Peyer's patch (tissue), 4 donors: ENCODE measurements at regions not wholly inside any gene's neighbourhood (a gene's known extent, or its start where the extent isn't known, plus 50 kb on each side); places are given as distances from the start of the nearest gene placed in this dataset.

Source experiments
- DNase-seq, 3 donors: peaks; one replicate each; pipeline ENCODE4 v3.0.0-alpha.2; 2017 to 2019
- H3K27ac ChIP-seq, 4 donors: fragments of 200-600 bp; sonication (generic); one replicate each; pipeline ENCODE4 v1.5.1; 2016 to 2019
- H3K27me3 ChIP-seq, 2 donors: fragments of 200-600 bp; sonication (generic); one replicate each; pipeline ENCODE4 v1.5.1; 2019
- H3K36me3 ChIP-seq, 3 donors: fragments of 200-600 bp; sonication (generic); one replicate each; pipeline ENCODE4 v1.5.1; 2016 to 2019
- H3K4me1 ChIP-seq, 4 donors: fragments of 200-600 bp; sonication (generic); one replicate each; pipeline ENCODE4 v1.5.1; 2016 to 2019
- H3K4me3 ChIP-seq, 4 donors: fragments of 200-600 bp; sonication (generic); 1 replicate in 3 of 4; 2 replicates in 1 of 4; pipeline ENCODE4 v1.5.1; 2016 to 2019; ENCODE audit warnings: mild to moderate bottlenecking in 1 of 4
- H3K9me3 ChIP-seq, 4 donors: fragments of 200-600 bp; sonication (generic); one replicate each; pipeline ENCODE4 v1.5.1; 2016 to 2019; ENCODE audit warnings: mild to moderate bottlenecking in 1 of 4
- POLR2A ChIP-seq, 2 donors: fragments of 450-650 bp; IDR thresholded peaks; one replicate each; pipeline ENCODE4 v1.5.1; 2017; ENCODE audit warnings: antibody characterized with exemption in 2 of 2, mild to moderate bottlenecking in 2 of 2, moderate library complexity in 2 of 2
- TF ChIP-seq, protein P1 (sequence below), 6 experiments: fragments of 450-650 bp in 4 of 6; fragments of 200-600 bp in 2 of 6; sonication (generic) in 1 of 6; IDR thresholded peaks; one replicate each; pipeline ENCODE4 v1.5.1; 2017 to 2019; ENCODE audit warnings: antibody characterized with exemption in 6 of 6, mild to moderate bottlenecking in 3 of 6, moderate library complexity in 1 of 6

GRCh38 chr15:36313736-36314280 lies 265.6 kb upstream of the CDIN1 start:
- Histone ChIP-seq H3K4me1 (no peaks in the 10 kb centered on the region), H3K9me3 (no peaks in the 10 kb centered on the region), H3K27ac (no peak overlapping the region), H3K4me3 (no peak overlapping the region), H3K27me3 (no peaks in the 10 kb centered on the region), H3K36me3 (no peaks in the 10 kb centered on the region)
- TF ChIP-seq, protein P1, sequence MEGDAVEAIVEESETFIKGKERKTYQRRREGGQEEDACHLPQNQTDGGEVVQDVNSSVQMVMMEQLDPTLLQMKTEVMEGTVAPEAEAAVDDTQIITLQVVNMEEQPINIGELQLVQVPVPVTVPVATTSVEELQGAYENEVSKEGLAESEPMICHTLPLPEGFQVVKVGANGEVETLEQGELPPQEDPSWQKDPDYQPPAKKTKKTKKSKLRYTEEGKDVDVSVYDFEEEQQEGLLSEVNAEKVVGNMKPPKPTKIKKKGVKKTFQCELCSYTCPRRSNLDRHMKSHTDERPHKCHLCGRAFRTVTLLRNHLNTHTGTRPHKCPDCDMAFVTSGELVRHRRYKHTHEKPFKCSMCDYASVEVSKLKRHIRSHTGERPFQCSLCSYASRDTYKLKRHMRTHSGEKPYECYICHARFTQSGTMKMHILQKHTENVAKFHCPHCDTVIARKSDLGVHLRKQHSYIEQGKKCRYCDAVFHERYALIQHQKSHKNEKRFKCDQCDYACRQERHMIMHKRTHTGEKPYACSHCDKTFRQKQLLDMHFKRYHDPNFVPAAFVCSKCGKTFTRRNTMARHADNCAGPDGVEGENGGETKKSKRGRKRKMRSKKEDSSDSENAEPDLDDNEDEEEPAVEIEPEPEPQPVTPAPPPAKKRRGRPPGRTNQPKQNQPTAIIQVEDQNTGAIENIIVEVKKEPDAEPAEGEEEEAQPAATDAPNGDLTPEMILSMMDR (IDR thresholded peaks at IDR 0.05) = no peak
- no peak for TF ChIP-seq POLR2A (IDR thresholded peaks at IDR 0.05)
- no peak for DNase-seq

DNA sequence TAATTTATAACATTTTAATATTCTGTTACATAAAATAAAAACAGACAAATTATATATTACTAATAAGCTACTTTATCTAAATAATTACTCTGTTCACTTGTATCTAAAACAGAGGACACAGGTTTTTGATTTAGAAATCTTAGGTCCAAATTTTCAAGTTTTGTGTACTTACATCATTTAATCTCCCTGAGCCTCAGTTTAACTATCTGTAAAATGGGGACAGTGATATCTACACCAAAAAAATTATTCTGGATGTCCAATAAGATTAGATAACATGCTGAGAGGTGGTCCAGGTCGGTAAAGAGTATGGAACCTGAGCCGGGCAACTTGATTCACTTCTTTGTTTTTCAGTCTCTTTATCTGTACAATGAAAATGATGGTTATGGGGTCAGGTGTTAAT lies 263.8 kb upstream of the CDIN1 start:
- Histone ChIP-seq H3K4me3 (no peak overlapping the region), H3K27me3 (no peaks in the 10 kb centered on the region), H3K27ac (no peak overlapping the region), H3K9me3 (no peaks in the 10 kb centered on the region), H3K4me1 (no peaks in the 10 kb centered on the region), H3K36me3 (no peaks in the 10 kb centered on the region)
- TF ChIP-seq, protein P1 (IDR thresholded peaks at IDR 0.05) = no peak
- TF ChIP-seq POLR2A (IDR thresholded peaks at IDR 0.05) = no peak
- no peak for DNase-seq

DNA sequence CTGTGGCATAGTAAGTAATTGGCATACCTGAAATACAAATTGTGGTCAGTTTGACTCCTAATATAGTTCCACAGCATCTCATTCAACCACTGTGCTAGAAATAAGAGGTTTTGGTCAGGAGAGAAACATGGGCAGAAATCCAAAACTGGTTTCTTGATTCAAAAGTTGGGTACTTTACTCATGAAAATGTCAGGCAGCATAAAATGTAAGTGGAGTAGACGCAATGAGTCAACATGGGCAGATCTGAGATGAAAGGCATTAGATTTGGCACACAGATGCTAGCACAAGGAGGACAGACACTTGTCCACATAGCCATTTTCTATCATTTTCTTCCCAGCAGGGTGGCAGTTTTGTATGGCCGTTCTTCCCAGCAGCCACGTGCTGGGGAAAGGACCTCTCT lies 255.8 kb upstream of the CDIN1 start:
- H3K27ac ChIP-seq = no peak overlapping the region

GRCh38 chr15:36325206-36325605 lies 254.2 kb upstream of the CDIN1 start:
- TF ChIP-seq, protein P1 (IDR thresholded peaks at IDR 0.05) = no peak
- TF ChIP-seq POLR2A (IDR thresholded peaks at IDR 0.05) = no peak
- no peak for DNase-seq
- H3K27ac ChIP-seq = no peak overlapping the region

More for the DNA sequence above, 255.8 kb upstream of the CDIN1 start:
- no peak for TF ChIP-seq POLR2A (IDR thresholded peaks at IDR 0.05)
- TF ChIP-seq, protein P1 (IDR thresholded peaks at IDR 0.05) = no peak
- Histone ChIP-seq H3K27me3 (no peaks in the 10 kb centered on the region), H3K9me3 (no peaks in the 10 kb centered on the region), H3K36me3 (no peaks in the 10 kb centered on the region), H3K4me1 (no peaks in the 10 kb centered on the region), H3K4me3 (no peak overlapping the region)
- no peak for DNase-seq

GRCh38 chr15:36329592-36329991 lies 249.8 kb upstream of the CDIN1 start:
- Histone ChIP-seq H3K36me3 (no peaks in the 10 kb centered on the region), H3K4me1 (no peaks in the 10 kb centered on the region), H3K9me3 (no peaks in the 10 kb centered on the region), H3K27ac (no peak overlapping the region), H3K27me3 (no peaks in the 10 kb centered on the region), H3K4me3 (no peak overlapping the region)
- no peak for DNase-seq
- TF ChIP-seq POLR2A (IDR thresholded peaks at IDR 0.05) = no peak

More at GRCh38 chr15:36325206-36325605, 254.2 kb upstream of the CDIN1 start:
- Histone ChIP-seq H3K27me3 (no peaks in the 10 kb centered on the region), H3K4me1 (no peaks in the 10 kb centered on the region), H3K36me3 (no peaks in the 10 kb centered on the region), H3K9me3 (no peaks in the 10 kb centered on the region), H3K4me3 (no peak overlapping the region)

GRCh38 chr15:36330598-36330997 lies 248.8 kb upstream of the CDIN1 start:
- no peaks in the 10 kb centered on the region for H3K36me3 ChIP-seq

More at GRCh38 chr15:36330598-36330997, 248.8 kb upstream of the CDIN1 start:
- no peak overlapping the region for H3K4me3 ChIP-seq
- no peak overlapping the region for H3K27ac ChIP-seq
- DNase-seq = no peak
- H3K9me3 ChIP-seq = no peaks in the 10 kb centered on the region
- TF ChIP-seq, protein P1 (IDR thresholded peaks at IDR 0.05) = no peak
- TF ChIP-seq POLR2A (IDR thresholded peaks at IDR 0.05) = no peak
- H3K27me3 ChIP-seq = no peaks in the 10 kb centered on the region
- no peaks in the 10 kb centered on the region for H3K4me1 ChIP-seq
